GM04504 (cell line): ENCODE measurements at regions not wholly inside any gene's neighbourhood (a gene's known extent, or its start where the extent isn't known, plus 50 kb on each side); places are given as distances from the start of the nearest gene placed in this dataset.

Source experiments
- DNase-seq: peaks from one replicate; pipeline ENCODE4 v3.0.0-alpha.2; 2012; ENCODE audit warnings: low read depth

DNA sequence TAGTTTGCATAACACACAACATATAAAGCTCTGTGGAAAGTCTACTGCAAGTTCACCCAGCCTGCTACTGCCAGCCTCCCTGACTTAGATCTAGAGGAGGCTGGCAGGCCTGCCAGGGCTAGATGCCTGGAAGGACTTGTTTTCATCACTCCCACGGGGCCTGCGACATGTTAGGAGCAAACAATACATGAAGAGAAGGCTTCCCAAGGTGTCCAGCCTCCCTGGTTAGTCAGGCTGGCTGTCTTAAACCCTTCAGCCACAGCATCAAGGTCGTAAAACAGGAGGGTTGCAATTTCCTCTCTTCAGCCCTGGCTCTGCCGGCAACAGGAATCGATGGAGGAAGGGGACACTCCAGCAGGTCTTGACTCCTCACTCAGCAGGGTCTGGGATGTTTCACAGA is 104.5 kb downstream of the NGF start:
- DNase-seq, result no peak

DNA sequence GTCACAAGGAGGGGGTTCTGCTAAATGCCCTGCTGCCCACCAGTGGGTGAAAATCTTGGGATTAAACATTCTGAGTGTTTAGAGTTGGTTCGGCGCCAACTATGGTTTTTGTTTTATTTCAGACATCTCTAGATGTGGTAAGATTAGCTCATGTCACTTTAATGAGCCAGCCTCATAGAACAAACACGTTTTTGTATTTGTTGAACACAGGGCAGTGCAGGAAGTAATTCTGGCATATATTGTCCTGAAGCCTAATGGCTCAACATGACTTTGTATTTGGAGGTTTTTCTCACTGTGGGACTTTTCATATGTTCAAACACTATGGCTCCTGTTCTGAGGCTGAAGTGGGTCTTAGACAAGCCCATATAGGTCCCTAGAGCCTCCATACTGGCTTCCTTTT is 107.8 kb downstream of the NGF start:
- DNase-seq, result no peak

DNA sequence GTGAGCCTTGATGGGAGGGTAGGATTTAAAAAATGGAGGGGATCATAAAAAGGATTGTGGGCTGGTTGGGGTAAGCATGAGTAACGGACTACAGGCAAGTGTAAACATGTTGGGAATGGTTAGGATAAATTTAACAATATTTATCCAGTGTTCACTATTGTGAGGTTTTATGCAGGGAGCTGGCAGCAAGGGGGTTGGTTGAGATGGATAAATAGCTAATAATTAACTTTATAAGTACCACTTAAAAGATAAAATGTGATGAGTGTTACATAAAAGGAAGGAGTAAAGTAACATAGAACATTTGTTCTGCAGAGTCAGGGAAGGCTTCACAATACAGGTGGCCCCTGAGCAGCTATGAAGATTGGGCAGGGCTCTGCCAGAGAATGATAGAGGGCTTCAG is 109.0 kb downstream of the NGF start:
- DNase-seq, result no peak

DNA sequence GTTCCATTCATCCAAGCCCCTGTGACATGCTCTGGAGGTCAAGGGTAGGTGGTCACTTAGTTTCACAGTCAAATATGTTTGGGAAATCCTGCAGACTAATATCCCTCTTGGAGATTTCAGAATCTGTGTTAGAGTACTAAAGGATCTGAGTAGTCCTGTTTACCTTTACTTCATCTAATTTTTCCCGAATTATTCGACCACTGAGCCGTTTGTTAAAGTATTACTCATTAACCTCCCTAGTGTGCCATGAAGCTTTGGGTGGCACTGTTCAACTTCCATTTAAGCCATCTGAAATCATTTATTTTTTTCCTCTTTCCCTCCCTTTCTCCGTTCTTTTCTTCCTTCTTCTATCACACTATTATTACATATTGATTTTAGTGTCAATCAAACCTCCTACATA is 109.9 kb downstream of the NGF start:
- no peak for DNase-seq

DNA sequence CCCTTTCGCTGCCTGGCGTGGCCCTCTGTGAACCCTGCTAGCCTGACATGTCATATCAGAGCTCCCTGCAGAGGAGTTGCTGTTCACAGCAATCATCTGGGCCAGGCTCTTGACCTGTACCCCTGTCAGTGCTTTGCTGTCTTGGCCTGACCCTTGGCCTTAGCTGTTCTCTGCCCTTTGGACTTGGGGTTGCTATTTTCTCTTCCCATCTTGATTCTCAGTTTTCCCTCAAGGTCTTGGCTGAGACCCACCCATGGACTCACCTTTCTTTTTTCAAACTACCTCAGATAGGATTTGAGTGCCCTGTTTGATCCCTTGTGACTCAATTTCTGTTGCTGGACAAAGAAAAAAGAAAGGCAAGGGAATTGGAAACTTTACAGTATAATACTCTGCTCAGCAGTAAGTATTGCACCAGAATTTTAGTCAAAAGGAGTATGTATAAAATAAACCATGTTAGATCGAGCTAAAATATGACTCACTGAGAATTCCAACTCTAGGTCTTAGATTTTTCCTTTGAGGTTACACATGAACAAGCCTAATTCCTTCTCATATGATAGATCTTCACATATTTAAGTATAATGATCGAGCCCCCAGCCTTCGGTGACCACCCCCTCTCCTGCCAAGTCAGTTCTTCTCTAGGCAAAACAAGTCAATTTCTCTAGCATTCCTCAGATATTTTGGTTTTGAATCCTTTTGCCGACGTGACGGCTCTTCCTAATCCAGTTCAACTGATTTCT is 110.5 kb downstream of the NGF start:
- no peak for DNase-seq

DNA sequence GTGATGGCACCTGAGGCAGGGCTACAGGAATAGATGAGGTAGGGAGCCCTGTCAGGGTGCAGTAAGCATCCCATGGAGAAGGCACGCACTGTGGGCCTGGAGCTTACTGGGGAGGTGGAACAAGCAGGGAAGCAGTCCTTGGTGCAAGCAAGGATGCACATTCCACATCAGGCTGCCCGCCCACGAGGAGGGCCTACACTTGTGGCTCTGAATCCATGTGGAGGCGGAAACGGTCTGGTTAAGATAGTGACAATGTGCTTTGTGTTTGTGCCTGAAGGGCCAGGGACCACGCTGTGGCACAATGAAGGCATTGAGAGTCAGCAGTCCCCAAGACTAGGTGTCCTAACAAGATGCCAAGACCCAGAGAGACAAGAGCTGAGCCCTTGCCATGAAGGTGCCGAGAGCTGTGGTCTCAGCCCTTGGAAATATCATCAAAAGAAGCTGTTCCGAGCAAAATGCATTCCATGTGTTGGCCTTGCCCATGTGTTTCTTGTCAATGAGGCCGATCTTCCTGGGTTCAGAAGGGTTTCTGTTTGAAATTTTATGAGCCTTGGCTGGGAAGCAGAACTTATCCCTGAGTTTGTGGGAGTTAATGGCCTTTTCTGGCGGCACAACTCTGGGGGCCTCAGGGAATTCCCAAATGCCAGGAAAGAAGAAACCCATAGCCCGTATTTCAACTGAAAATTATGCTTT is 111.9 kb downstream of the NGF start:
- DNase-seq, result no peak

DNA sequence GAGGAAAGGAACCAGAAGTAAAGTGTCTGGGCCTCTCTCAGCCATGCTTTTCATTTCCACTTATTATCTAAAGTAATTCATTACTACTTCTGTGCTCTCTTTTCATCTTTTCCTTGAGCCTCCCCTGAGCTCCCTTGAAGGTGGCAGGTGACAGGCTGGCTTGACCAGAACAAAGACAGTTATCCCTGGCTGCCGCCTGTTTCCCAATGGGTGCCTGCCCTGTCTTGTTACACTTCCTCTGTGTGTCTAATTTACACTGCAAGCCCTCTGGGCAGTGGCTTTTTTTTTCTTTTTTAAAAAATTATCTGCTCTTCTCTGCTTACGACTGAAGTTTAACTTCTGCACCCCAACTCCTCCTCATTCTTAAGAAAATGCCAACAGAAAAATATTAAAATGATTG is 113.4 kb downstream of the NGF start:
- no peak for DNase-seq

DNA sequence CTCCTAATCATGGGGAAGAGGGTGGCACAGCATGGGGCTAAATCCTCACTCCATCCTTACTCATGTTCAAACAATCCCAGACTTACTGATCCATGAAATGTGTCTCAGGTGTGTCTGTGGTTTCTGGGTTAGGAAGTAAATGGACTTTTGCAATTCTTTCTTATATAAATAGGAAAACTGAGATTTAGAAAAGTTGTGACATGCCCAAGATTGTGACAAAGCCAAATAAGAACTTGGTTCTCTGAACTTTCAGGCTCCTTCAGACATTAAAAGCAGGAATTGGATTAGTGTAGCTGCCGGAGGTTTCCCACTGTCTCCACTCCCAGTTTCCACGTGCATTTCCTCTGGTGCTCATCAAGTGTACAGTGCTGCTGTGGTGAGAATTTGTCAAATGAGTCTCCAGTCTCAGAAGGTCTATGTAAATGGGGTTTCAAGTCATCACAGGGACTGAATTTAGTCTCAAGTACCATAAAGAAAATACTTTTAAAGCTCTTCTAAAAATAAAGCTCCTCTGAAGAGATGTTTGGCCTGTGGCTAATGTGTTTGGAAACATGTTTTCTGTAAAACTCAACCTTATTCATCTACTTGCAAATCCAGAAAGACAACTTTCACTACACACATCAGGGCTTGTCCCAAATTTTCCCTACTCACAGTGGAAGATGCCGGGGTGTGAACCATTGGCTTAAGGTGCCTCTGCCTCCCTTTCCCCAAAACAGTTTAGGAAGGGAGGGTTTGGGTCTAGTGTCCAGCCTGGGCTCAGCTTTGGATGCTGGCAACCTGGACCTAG is 115.2 kb downstream of the NGF start:
- no peak for DNase-seq

DNA sequence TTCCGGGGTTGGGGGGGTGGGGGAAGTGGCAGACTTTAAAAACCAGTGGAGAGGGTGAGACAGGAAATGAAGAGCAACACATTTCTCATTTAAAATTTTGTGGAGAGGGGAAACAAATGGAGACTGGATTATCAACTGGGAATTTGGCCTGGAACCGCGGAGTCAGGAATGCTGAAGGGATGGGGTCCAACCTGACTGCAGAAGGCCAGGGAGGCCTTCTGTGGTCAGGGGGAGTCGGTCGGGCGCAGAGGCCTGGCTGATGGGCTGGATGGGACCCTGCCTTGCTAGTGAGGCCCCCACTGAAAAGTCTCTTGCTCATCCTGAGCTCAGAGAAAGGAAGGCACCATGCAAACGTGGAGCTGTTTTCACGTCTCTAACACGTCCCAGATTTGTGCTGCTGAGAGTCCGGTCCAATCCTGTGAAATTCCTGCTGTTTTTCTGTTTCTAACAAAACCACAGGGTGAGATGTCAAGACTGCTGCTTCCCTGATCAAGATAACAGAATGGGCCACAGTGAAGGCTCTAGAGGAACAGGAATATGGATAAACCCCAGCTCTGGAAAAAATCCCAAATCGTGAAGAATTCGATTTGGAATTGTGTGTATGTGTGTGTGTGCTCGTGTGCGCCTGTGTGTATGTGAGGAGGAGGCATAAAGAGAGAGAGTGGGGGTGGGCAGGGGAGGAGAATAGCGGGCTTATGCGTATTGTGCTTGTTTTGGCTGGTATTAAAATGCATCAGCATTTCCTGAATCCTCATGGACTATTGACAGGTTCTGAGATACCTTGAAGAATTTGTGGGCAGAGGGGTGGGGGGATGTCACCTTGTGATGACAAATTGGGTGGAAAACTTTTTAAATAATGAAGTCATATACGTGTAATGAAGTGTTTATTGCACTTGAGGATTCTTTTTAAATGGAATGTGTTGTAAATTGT is 117.4 kb downstream of the NGF start:
- no peak for DNase-seq

DNA sequence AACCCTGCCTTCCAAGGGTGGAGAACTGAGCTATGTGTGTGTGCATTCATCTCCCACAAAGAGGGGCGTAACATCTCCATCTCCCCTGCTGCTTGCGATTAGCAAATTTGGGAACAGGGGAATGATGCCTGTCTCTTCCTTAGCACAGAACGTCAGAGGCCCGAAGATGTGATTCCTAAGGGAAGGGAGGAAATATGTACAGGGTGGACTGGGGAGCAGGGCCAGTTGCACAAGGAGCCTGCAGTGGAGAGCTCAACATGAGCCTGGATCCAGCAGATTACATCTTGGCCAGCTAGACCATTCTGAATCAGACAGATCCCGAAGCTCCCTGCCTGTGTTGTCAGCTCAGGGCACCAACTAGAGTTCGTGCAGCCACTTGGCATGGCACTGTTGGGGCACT is 118.1 kb downstream of the NGF start:
- no peak for DNase-seq

DNA sequence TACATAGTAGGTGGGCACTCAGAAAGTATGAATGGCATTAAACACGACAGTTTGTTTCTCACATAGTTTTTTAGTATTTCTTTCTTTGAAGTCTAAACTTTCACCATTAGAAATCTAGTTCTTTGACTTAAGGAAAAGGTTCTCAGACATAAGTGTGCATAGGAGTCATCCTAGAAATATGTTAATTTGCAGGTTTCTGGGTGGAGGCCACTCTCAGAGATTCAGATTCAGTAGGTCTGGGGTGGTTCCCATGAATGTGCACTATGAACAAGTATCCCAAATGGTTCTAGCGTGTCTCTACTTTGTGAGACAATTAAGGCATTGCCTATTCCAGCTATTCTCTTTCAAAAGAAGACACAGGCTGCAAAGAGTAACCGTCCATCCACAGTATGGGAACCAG is 119.3 kb downstream of the NGF start:
- no peak for DNase-seq

DNA sequence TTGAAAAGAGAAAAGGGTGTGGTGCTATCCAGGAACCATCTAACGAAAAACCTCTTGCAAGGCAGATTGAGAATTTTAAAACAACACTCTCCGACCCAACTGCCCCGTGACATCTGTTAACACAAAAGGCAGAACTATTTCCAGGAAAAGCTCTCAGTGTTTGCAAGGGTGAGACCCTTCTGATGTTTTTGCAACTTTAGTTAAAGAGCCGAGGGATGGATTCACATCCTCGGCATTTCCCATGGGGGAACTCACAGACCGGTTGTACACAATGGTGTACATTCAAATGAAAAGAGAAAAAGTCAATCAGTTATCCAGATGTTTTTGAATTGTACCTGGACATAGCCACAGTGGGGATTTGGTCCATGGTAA is 120.0 kb downstream of the NGF start:
- DNase-seq, result no peak

DNA sequence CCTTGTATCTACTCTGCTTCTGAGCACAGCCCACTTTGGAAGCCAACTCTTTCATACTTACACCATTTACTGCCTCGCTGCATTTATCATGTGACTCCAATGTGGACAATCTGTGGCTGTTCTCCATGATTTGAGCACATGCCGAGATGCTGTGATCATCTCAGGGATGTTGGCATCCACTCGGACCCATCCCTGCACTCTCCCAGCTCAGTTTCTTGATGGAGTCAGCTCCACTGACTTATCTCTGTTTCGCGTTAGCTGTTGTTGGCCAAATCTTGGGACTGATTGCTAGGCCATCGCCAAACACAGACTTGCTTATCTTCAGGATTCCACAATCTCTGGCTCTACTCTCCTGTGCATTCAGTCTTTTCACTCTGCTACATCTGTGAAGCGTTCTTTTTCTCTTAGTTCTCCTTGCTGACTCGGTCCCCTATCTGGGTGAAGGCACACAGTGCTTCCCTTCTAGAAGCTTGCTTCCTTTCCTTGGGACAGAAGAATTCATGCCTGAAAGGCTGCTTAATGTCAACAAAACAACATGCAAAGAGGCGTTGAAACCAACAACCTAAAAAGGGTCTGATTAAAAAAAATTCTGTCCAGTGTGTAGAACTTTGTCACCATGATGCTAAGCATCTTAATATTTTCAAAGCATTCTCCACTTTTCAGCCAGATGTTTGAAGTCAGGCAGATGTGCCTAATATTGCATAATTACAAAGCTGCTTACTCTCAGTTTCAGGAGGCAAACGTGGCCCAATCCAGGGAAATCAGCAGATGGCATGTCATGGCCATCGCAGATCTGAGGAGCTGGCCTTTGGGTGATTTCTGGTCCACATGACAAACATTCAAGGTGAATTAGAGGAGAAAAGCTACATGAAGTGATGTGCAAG is 120.7 kb downstream of the NGF start:
- no peak for DNase-seq

DNA sequence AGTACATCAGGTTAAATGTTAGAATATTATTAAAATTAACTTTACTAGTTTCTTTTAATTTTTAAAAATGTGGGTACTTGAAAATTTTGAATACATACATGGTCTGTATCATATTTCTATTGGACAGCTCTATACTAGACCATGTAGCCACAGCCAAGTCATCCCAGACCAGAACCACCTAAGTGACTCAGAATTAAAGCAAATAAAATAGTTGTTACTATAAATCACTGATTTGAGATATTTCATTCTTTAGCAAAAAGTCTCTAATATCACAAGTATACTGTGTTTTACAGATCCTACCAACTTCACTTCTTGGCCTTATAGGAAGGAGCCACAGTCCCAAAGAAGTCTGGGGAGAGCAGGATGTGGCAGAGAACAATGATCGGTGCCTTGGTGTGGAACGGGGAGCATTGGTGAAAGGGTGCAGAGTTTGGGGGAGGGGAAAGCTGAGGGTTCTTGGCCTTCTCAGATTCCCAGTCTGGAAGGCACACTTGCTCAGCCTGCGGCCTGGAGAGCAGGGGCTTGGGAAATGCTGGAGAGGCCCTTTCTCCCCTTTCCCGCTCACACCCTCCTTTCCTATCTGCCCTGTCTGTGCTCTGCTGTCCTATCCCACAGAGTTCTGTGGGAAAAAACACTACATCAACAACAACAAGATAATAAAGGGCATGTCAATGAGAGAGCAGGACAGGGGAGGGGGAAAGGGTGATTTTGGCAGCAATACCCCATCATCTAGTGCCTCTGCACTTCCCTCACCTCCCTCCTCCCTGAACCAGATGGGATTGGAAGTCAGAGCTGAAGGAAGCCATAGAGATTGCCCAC is 122.1 kb downstream of the NGF start:
- no peak for DNase-seq

DNA sequence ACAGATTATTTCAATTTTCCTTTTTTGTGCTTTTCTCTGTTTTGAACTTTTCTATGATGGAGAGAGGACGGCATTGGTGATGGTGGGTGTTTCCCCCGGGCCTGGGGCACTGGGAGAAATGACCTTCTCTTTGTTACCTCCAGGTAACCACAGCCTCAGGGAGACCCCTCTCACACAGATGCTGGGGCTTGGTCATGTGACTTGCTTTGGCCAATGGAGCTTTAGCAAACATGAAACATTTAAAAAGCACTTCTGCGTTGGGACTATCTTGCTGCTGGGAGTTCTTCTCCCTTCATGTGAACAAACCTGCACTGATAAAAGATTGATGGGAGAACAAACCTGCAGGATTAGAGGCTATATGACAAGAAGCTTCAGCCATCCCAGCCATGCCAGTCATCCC is 122.9 kb downstream of the NGF start:
- DNase-seq, result no peak

DNA sequence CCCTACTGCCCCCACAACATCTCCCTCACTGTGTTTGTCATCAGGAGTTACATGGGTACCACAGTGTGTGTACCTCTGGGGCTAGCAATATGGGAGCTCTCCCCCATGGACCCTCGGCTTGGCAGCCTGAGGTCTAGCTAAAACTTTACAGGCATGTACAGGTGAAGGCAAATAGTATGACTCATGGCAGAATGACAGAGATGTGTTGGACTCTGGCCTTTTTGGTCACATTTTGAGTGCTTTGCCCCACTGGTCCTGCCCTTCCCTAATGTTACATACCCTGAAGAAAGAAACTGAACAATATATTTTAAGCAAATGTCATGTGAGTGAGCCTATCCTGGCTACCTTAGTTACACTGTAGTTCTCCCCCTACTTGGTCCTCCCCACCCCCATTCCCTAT is 124.0 kb downstream of the NGF start:
- DNase-seq, result no peak

DNA sequence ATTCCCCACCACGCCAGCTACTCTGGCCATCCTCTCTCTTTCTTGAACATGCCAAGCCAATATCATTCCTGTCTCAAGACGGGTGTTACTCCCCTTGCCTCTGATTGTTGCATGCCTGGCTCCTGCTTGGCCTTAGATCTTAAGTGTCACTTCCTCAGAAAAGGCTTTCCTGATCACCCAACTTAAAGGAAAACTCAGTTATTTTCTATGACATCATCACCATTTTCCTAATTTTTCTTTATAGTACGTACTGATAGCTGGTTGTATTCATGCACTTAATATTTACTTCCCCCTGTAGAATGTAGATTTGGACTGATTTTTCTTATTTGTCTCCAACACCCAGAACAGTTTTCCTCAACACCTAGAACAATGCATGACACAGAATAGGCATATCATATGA is 123.8 kb upstream of the TSPAN2 start:
- DNase-seq, result no peak

DNA sequence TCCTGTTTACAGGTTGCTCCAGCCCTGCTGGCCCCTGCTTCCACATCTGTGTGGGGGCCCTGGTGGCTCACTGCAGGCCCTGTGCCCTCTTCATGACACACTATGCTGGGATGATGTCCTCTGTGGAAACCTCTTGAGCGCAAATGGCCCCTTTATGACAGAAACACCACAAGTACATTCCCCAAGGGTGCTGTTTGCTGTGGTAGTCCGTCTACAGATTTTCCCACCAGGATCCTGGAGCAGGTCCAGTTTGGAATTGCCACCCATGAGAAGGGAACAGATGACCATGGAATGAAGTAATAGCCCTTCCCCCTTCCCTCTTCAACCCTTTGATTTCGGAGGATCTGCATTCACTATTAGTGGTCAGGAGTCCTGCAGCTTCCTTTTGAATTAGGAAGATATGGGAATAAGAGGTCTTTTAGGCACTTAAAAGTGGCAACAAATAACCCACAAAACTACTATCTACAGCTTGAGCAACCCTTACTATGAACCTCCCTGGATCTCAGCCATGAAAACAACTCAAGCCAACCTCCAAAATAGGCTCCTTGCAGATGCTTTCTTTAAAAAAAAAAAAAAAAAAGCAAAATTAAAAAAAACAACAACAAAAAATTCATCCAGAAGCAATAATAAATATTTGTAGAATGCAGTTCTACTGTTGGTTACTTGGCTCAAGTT is 121.9 kb upstream of the TSPAN2 start:
- DNase-seq, result no peak

DNA sequence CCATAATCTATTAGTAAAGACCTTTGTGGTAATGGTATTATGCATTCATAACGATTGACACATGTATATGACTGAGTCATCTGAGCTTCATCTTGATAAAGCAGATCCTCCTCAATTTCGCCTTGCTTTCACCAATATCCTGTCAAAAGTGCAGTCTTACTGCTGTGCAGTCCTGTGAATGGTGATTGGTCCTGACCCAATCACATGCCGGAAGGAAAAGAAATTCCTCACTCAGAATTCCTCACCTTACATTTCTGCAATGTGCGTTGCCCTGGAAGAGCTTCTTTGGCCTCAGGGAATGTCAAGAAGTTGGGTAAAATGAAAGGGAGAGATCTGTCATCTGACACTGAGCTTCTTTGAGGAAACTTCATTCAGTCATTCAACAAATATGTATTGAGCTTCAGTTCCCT is 121.0 kb upstream of the TSPAN2 start:
- no peak for DNase-seq

DNA sequence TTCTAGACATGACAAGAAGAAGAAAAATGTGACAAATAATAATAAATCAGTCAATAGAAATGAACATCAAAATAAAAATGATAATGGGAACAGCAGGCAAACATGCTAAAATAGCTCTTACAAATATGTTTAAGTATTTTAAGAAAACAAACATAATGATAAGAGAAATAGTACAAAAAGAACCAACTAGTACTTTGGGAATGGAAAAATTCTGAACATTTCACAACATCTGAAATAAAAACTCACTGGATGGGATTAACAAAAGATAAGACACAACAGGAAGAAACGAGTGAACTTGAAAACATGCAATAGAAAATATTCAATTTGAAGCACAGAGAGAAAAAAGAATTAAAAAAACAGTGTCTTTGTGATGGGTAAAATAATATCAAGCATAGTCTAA is 115.2 kb upstream of the TSPAN2 start:
- DNase-seq, result no peak
